ENCODE measurements at regions not wholly inside any gene's neighbourhood (a gene's known extent, or its start where the extent isn't known, plus 50 kb on each side); places are given as distances from the start of the nearest gene placed in this dataset.
"Not testable (repeated sequence)": the region's sequence is repeated elsewhere in the genome, so short reads cannot be mapped to it uniquely, and the experiment has no call there.

GRCh38 chr4:170801771-170802170, 712.0 kb upstream of the AADAT start:
- no peak for DNase-seq (ENCODE audit: low read depth)

GRCh38 chr4:170794525-170794924, 704.8 kb upstream of the AADAT start:
- no peak for DNase-seq (ENCODE audit: low read depth)

- DNase-seq (ENCODE audit: low read depth) = not testable (repeated sequence)
These were observed 698.8 kb upstream of the AADAT start for GRCh38 chr4:170788540-170789051.

- DNase-seq (ENCODE audit: low read depth) = no peak
These were observed 687.9 kb upstream of the AADAT start for GRCh38 chr4:170777663-170778062.

GRCh38 chr4:170776983-170777382, 687.2 kb upstream of the AADAT start:
- no peak for DNase-seq (ENCODE audit: low read depth)

- no peak for DNase-seq (ENCODE audit: low read depth)
These were observed 686.1 kb upstream of the AADAT start for GRCh38 chr4:170775851-170776250.

GRCh38 chr4:170773709-170774273, 684.0 kb upstream of the AADAT start:
- no peak for DNase-seq (ENCODE audit: low read depth)

GRCh38 chr4:170772429-170772828, 682.7 kb upstream of the AADAT start:
- DNase-seq (ENCODE audit: low read depth) = peak; percentile 91

- no peak for DNase-seq (ENCODE audit: low read depth)
These were observed 680.9 kb upstream of the AADAT start for GRCh38 chr4:170770664-170771063.

GRCh38 chr4:170769862-170770261, 680.1 kb upstream of the AADAT start:
- peak; percentile 66 for DNase-seq (ENCODE audit: low read depth)

GRCh38 chr4:170758988-170759387, 669.2 kb upstream of the AADAT start:
- no peak for DNase-seq (ENCODE audit: low read depth)

- no peak for DNase-seq (ENCODE audit: low read depth)
These were observed 660.8 kb upstream of the AADAT start for GRCh38 chr4:170750519-170750918.

- no peak for DNase-seq (ENCODE audit: low read depth)
These were observed 659.2 kb upstream of the AADAT start for GRCh38 chr4:170748975-170749374.

GRCh38 chr4:170743633-170744032, 653.9 kb upstream of the AADAT start:
- no peak for DNase-seq (ENCODE audit: low read depth)

GRCh38 chr4:170741856-170742255, 652.1 kb upstream of the AADAT start:
- DNase-seq (ENCODE audit: low read depth) = peak; percentile 12

- DNase-seq (ENCODE audit: low read depth) = peak; percentile 67
These were observed 647.0 kb upstream of the AADAT start for GRCh38 chr4:170736710-170737109.

- no peak for DNase-seq (ENCODE audit: low read depth)
These were observed 640.1 kb upstream of the AADAT start for GRCh38 chr4:170729897-170730296.

- DNase-seq (ENCODE audit: low read depth) = no peak
These were observed 639.5 kb upstream of the AADAT start for GRCh38 chr4:170729236-170729635.

GRCh38 chr4:170724191-170724590, 634.4 kb upstream of the AADAT start:
- DNase-seq (ENCODE audit: low read depth) = no peak

GRCh38 chr4:170723171-170723570, 633.4 kb upstream of the AADAT start:
- DNase-seq (ENCODE audit: low read depth) = peak; percentile 68

- no peak for DNase-seq (ENCODE audit: low read depth)
These were observed 632.1 kb upstream of the AADAT start for GRCh38 chr4:170721812-170722373.

- peak; percentile 43 for DNase-seq (ENCODE audit: low read depth)
These were observed 627.1 kb upstream of the AADAT start for GRCh38 chr4:170716868-170717267.

- no peak for DNase-seq (ENCODE audit: low read depth)
These were observed 616.2 kb upstream of the AADAT start for GRCh38 chr4:170705907-170706306.

- no peak for DNase-seq (ENCODE audit: low read depth)
These were observed 610.3 kb upstream of the AADAT start for GRCh38 chr4:170700064-170700463.

Data from amniotic epithelial cell (primary cell).